Activated CD4-positive, alpha-beta T cell treated with anti-CD3 and anti-CD28 coated beads, Interleukin-2, amount 10 ng/mL, durations not matched to agents 7 days and 5 days (primary cell): ENCODE measurements at regions not wholly inside any gene's neighbourhood (a gene's known extent, or its start where the extent isn't known, plus 50 kb on each side); places are given as distances from the start of the nearest gene placed in this dataset.

ENCODE experiments used
- CTCF ChIA-PET: fragments of 350-600 bp; sonication (Branson Sonifier 250); formaldehyde crosslinking; loops from one replicate; lab custom pipeline; 2021; ENCODE audit warnings: antibody characterized with exemption; lab: Charles Lee
- POLR2A ChIA-PET: fragments of 350-600 bp; sonication (Branson Sonifier 250); formaldehyde crosslinking; loops from one replicate; lab custom pipeline; 2021; ENCODE audit warnings: antibody characterized with exemption; lab: Charles Lee
- DNase-seq: peaks from one replicate; pipeline ENCODE4 v3.0.0-alpha.2; 2020
- H3K27ac Mint-ChIP-seq: one replicate; pipeline ENCODE4 v1.8.0; 2021; ENCODE audit warnings: mild to moderate bottlenecking, moderate library complexity, mixed read lengths
- H3K27me3 Mint-ChIP-seq: one replicate; pipeline ENCODE4 v1.8.0; 2021; ENCODE audit warnings: mixed read lengths
- H3K36me3 Mint-ChIP-seq: one replicate; pipeline ENCODE4 v1.8.0; 2021; ENCODE audit warnings: low read depth, mixed read lengths
- H3K4me1 Mint-ChIP-seq: one replicate; pipeline ENCODE4 v1.8.0; 2021; ENCODE audit warnings: mixed read lengths
- H3K4me3 Mint-ChIP-seq: one replicate; pipeline ENCODE4 v1.8.0; 2021; ENCODE audit warnings: mild to moderate bottlenecking, moderate library complexity, mixed read lengths
- H3K9me3 Mint-ChIP-seq: one replicate; pipeline ENCODE4 v1.8.0; 2021; ENCODE audit warnings: mixed read lengths

DNA sequence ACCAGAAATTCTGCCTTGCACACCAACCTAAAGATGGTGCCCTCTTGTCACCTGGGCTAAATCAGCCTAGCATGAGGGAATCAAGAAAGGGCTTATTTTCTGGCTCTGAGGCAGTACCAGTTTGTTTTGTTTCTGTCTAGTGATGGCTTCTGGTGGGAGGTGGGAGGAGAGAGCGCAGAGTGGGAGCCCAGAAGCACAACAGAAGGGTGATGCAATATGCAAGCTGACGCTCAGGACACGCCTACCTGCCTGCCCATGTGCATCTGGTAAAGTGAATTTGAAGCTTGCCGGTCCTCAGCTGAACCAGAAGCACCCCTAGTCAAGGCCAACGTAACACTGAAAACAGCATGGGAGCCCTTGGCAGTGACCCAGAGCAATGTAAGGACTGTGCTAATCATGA, 138.4 kb upstream of the TIAM1 start:
- Mint-ChIP-seq H3K36me3 (peaks cover 12% of the 10 kb centered on the region), H3K4me1 (no peaks in the 10 kb centered on the region), H3K27me3 (peaks cover 2% of the 10 kb centered on the region), H3K27ac (no peak overlapping the region), H3K9me3 (peaks cover 37% of the 10 kb centered on the region), H3K4me3 (no peak overlapping the region)
- ChIA-PET POLR2A (no interaction called here), CTCF (no interaction called here)
- DNase-seq = no peak

DNA sequence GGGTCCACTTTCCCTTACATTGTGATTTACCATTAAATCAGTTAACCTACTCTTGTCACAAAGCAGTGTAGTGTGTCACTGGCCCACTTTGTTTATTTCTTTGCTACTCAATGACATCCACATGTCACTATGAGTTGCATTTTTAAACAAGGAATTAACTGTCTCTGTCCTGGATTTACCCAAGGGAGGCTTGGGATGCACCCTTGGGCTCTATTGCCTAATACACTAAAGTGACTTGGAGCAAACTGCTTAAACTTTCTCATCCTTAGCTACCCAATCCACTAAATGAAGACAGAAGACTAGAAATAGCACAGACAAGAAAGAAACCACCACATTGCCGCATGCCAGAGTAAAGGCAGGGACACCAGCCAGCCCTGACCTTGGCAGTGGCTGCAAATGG, 136.2 kb upstream of the TIAM1 start:
- POLR2A ChIA-PET = no interaction called here
- Mint-ChIP-seq H3K27me3 (peaks cover 2% of the 10 kb centered on the region), H3K36me3 (peaks cover 12% of the 10 kb centered on the region), H3K4me3 (no peak overlapping the region), H3K9me3 (peaks cover 29% of the 10 kb centered on the region), H3K27ac (no peak overlapping the region), H3K4me1 (no peaks in the 10 kb centered on the region)
- no peak for DNase-seq
- CTCF ChIA-PET = interaction anchor here (0.6 kb wide), 1 partner anchor 15 kb away, joined by 3 read pairs; no protein-coding TSS in a partner anchor

GRCh38 chr21:31479714-31480113, 135.7 kb upstream of the TIAM1 start:
- Mint-ChIP-seq H3K27ac (no peak overlapping the region), H3K4me1 (no peaks in the 10 kb centered on the region), H3K27me3 (peaks cover 2% of the 10 kb centered on the region), H3K4me3 (no peak overlapping the region), H3K36me3 (peaks cover 8% of the 10 kb centered on the region), H3K9me3 (peaks cover 24% of the 10 kb centered on the region)
- DNase-seq = no peak
- POLR2A ChIA-PET = no interaction called here
- CTCF ChIA-PET = interaction anchor here (0.6 kb wide), 1 partner anchor 15 kb away, joined by 3 read pairs; no protein-coding TSS in a partner anchor

DNA sequence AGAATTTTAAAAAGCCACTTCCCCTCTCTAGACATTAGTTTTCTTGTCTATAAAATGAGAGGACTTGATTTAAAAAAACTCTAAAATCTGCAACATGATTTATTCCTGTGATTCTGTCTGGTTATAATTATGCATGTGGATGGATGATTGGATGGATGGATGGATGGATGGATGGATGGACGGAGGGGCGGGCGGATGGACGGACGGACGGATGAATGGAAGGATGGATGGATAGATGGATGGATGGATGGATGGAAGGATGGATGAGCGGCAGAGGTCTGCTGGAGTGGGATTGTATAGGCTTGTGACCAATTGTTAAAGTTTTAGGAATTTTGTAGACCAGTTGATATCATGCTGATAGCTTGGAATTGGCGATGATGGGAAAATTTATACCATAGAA, 135.2 kb upstream of the TIAM1 start:
- CTCF ChIA-PET = interaction anchor here (0.5 kb wide), 1 partner anchor 127 kb away, joined by 3 read pairs; no protein-coding TSS in a partner anchor
- Mint-ChIP-seq H3K36me3 (peaks cover 7% of the 10 kb centered on the region), H3K9me3 (peaks cover 23% of the 10 kb centered on the region), H3K4me1 (no peaks in the 10 kb centered on the region), H3K27ac (no peak overlapping the region), H3K4me3 (no peak overlapping the region), H3K27me3 (peaks cover 2% of the 10 kb centered on the region)
- no peak for DNase-seq
- POLR2A ChIA-PET = no interaction called here

GRCh38 chr21:31476263-31477022, 132.4 kb upstream of the TIAM1 start:
- ChIA-PET POLR2A (no interaction called here), CTCF (no interaction called here)
- H3K36me3 Mint-ChIP-seq = peaks cover 3% of the 10 kb centered on the region
- H3K27ac Mint-ChIP-seq = no peak overlapping the region
- peaks cover 2% of the 10 kb centered on the region for H3K27me3 Mint-ChIP-seq
- no peaks in the 10 kb centered on the region for H3K4me1 Mint-ChIP-seq
- no peak for DNase-seq
- H3K4me3 Mint-ChIP-seq = no peak overlapping the region
- H3K9me3 Mint-ChIP-seq = peaks cover 10% of the 10 kb centered on the region

DNA sequence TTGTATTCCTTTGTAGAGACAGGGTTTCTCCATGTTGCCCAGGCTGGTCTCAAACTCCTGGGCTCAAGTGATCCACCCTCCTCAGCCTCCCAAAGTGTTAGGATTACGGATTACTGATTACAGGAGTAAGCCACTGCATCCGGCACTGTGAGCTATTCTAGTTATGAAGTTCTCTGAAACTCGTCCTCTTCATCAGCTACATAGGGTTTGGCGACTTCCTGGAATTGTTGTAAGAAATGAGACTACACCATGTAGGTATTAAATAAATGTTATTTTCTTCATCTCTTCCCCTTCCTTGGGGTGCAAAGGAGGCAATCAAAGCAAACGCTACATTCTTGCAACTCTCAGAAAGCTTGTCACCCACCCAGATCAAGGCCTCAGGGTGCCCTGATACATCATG, 131.2 kb upstream of the TIAM1 start:
- H3K27me3 Mint-ChIP-seq = peaks cover 1% of the 10 kb centered on the region
- no peak overlapping the region for H3K4me3 Mint-ChIP-seq
- H3K4me1 Mint-ChIP-seq = no peaks in the 10 kb centered on the region
- DNase-seq = no peak
- CTCF ChIA-PET = no interaction called here
- no peaks in the 10 kb centered on the region for H3K36me3 Mint-ChIP-seq
- H3K9me3 Mint-ChIP-seq = peaks cover 5% of the 10 kb centered on the region
- POLR2A ChIA-PET = no interaction called here
- no peak overlapping the region for H3K27ac Mint-ChIP-seq

GRCh38 chr21:31473685-31474345, 129.8 kb upstream of the TIAM1 start:
- H3K36me3 Mint-ChIP-seq = no peaks in the 10 kb centered on the region
- peaks cover 2% of the 10 kb centered on the region for H3K9me3 Mint-ChIP-seq
- POLR2A ChIA-PET = no interaction called here
- no peak for DNase-seq
- no peaks in the 10 kb centered on the region for H3K27me3 Mint-ChIP-seq
- CTCF ChIA-PET = interaction anchor here (0.6 to 0.7 kb wide), 2 partner anchors 35 to 479 kb away, joined by 3 to 5 read pairs; no protein-coding TSS in a partner anchor
- no peak overlapping the region for H3K27ac Mint-ChIP-seq
- H3K4me3 Mint-ChIP-seq = no peak overlapping the region
- H3K4me1 Mint-ChIP-seq = no peaks in the 10 kb centered on the region

- H3K9me3 Mint-ChIP-seq = peaks cover 2% of the 10 kb centered on the region
- DNase-seq = no peak
- H3K27me3 Mint-ChIP-seq = no peaks in the 10 kb centered on the region
- no peaks in the 10 kb centered on the region for H3K4me1 Mint-ChIP-seq
- no peaks in the 10 kb centered on the region for H3K36me3 Mint-ChIP-seq
- CTCF ChIA-PET = no interaction called here
- POLR2A ChIA-PET = no interaction called here
- no peak overlapping the region for H3K4me3 Mint-ChIP-seq
- H3K27ac Mint-ChIP-seq = peak overlapping the region; percentile 19
These were observed 127.8 kb upstream of the TIAM1 start for GRCh38 chr21:31471865-31472264.

GRCh38 chr21:31470896-31471694, 127.0 kb upstream of the TIAM1 start:
- DNase-seq = no peak

GRCh38 chr21:31460980-31461379, 116.9 kb upstream of the TIAM1 start:
- H3K4me1 Mint-ChIP-seq = peaks cover 11% of the 10 kb centered on the region
- ChIA-PET POLR2A (no interaction called here), CTCF (no interaction called here)
- H3K27me3 Mint-ChIP-seq = peaks cover 5% of the 10 kb centered on the region
- no peaks in the 10 kb centered on the region for H3K9me3 Mint-ChIP-seq
- DNase-seq = no peak
- no peak overlapping the region for H3K4me3 Mint-ChIP-seq
- peaks cover 12% of the 10 kb centered on the region for H3K36me3 Mint-ChIP-seq
- H3K27ac Mint-ChIP-seq = no peak overlapping the region

More at GRCh38 chr21:31470896-31471694, 127.0 kb upstream of the TIAM1 start:
- no peaks in the 10 kb centered on the region for H3K4me1 Mint-ChIP-seq
- peaks cover 2% of the 10 kb centered on the region for H3K9me3 Mint-ChIP-seq
- H3K27me3 Mint-ChIP-seq = no peaks in the 10 kb centered on the region
- ChIA-PET CTCF (no interaction called here), POLR2A (no interaction called here)
- H3K4me3 Mint-ChIP-seq = no peak overlapping the region
- no peaks in the 10 kb centered on the region for H3K36me3 Mint-ChIP-seq
- H3K27ac Mint-ChIP-seq = no peak overlapping the region

DNA sequence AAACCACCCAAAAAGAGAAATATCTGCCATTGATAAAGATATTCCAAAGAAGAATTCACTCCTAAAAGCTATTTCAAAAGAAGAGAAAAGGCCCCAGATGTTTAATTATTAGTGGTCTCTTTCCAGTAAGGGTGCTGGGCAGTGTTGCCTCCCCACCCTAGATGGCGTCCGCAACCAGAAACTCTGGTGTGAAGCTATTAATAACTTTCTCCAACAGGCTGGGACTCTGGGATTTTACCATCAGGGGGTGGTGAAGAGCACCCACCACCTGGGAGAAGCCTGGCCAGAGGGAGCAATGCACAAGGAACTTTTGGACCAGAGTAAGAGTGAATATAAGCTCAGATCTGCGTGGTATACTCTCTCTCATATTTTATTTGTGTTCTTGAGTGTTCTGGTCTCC, 115.4 kb upstream of the TIAM1 start:
- Mint-ChIP-seq H3K4me3 (no peak overlapping the region), H3K36me3 (peaks cover 12% of the 10 kb centered on the region), H3K27me3 (peaks cover 8% of the 10 kb centered on the region), H3K4me1 (peaks cover 11% of the 10 kb centered on the region), H3K9me3 (no peaks in the 10 kb centered on the region), H3K27ac (no peak overlapping the region)
- no peak for DNase-seq
- ChIA-PET POLR2A (no interaction called here), CTCF (no interaction called here)

DNA sequence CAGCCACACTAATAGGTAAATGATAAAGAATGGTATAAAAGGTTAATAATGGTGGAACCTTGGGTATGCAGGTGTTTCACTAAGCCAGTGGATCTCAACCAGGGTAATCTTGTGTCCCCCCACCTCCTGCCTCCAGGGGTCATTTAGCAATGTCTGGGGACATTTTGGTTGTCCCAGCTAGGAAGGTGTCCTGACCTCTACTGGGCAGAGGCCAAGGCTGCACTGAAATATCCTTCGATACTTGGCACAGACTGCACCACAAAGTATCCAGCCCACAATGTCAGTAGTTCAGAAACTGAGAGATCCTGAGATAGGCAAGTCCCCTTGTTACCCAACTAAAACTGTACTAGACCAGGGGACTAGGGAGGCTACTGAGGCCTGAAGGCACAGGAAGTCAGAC, 113.6 kb upstream of the TIAM1 start:
- ChIA-PET CTCF (interaction anchor here (1.0 kb wide), 1 partner anchor 11 kb away, joined by 3 read pairs; no protein-coding TSS in a partner anchor), POLR2A (no interaction called here)
- Mint-ChIP-seq H3K4me3 (no peak overlapping the region), H3K27ac (no peak overlapping the region), H3K36me3 (peaks cover 10% of the 10 kb centered on the region), H3K9me3 (peaks cover 5% of the 10 kb centered on the region), H3K4me1 (peaks cover 11% of the 10 kb centered on the region), H3K27me3 (peaks cover 8% of the 10 kb centered on the region)
- DNase-seq = no peak

DNA sequence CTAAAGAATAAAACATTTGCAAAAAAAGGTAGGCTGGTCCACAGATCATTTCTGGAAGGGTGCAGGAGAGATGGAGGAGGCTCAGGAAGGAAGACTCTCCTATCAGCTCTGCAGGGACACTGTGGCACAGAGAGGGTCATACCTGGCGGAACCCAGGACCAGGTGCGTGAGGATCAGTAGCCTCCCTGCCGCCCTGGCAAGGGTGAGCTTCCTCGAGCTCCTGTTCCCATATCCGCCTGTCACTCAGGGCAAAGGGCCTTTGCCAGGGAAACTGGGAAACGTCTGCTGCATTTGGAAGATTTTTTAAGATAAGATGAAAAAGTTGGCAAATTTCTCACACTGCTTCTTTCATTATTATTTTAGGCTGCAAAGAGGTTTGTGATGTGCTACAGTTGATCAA, 112.1 kb upstream of the TIAM1 start:
- POLR2A ChIA-PET = interaction anchor here (0.7 kb wide), 1 partner anchor 11 kb away, joined by 3 read pairs; no protein-coding TSS in a partner anchor
- Mint-ChIP-seq H3K4me3 (no peak overlapping the region), H3K9me3 (peaks cover 5% of the 10 kb centered on the region), H3K36me3 (peaks cover 10% of the 10 kb centered on the region), H3K4me1 (peaks cover 11% of the 10 kb centered on the region), H3K27ac (no peak overlapping the region), H3K27me3 (peaks cover 8% of the 10 kb centered on the region)
- no peak for DNase-seq
- CTCF ChIA-PET = no interaction called here
